HL-60 (cell line): ENCODE measurements at regions not wholly inside any gene's neighbourhood (a gene's known extent, or its start where the extent isn't known, plus 50 kb on each side); places are given as distances from the start of the nearest gene placed in this dataset.

ENCODE experiments used
- DNase-seq, 2 experiments: peaks; one replicate each; pipeline ENCODE4 v3.0.0-alpha.2; 2010 to 2020; ENCODE audit warnings: low read depth in 1 of 2, low spot score in 1 of 2
- H3K27ac ChIP-seq: fragments of 250-450 bp; sonication (Bioruptor Pico); replicated peaks from 2 replicates; pipeline ENCODE4 v1.5.1; 2020; ENCODE audit warnings: mild to moderate bottlenecking, moderate library complexity
- H3K27me3 ChIP-seq: fragments of 250-450 bp; sonication (Bioruptor Pico); 2 replicates; pipeline ENCODE4 v1.5.1; 2021; ENCODE audit warnings: mild to moderate bottlenecking, moderate library complexity; ENCODE audit not compliant: insufficient read depth, poor library complexity, severe bottlenecking
- H3K4me3 ChIP-seq: replicated peaks from 2 replicates; pipeline ENCODE4 v1.5.1; 2011; ENCODE audit warnings: mild to moderate bottlenecking, control low read depth, low read length; ENCODE audit not compliant: insufficient read depth
- GABPA ChIP-seq: IDR thresholded peaks from 2 replicates; pipeline ENCODE4 v1.6.1; 2012; ENCODE audit warnings: low read depth
- POLR2AphosphoS5 ChIP-seq: IDR thresholded peaks from 2 replicates; pipeline ENCODE4 v1.6.1; 2012; ENCODE audit warnings: low read depth
- REST ChIP-seq: IDR thresholded peaks from 2 replicates; pipeline ENCODE4 v1.6.1; 2012; ENCODE audit warnings: low read depth; ENCODE audit not compliant: insufficient replicate concordance
- SPI1 ChIP-seq: IDR thresholded peaks from 2 replicates; pipeline ENCODE4 v1.6.1; 2012; ENCODE audit warnings: low read depth, mild to moderate bottlenecking, borderline replicate concordance
- TF ChIP-seq, protein P1 (sequence below): IDR thresholded peaks from one replicate; pipeline ENCODE4 v1.5.1; 2011; ENCODE audit warnings: low read length, control low read depth, inconsistent platforms; ENCODE audit not compliant: insufficient read depth

GRCh38 chr2:80930777-80931176, 626.2 kb upstream of the LRRTM1 start:
- TF ChIP-seq, protein P1, sequence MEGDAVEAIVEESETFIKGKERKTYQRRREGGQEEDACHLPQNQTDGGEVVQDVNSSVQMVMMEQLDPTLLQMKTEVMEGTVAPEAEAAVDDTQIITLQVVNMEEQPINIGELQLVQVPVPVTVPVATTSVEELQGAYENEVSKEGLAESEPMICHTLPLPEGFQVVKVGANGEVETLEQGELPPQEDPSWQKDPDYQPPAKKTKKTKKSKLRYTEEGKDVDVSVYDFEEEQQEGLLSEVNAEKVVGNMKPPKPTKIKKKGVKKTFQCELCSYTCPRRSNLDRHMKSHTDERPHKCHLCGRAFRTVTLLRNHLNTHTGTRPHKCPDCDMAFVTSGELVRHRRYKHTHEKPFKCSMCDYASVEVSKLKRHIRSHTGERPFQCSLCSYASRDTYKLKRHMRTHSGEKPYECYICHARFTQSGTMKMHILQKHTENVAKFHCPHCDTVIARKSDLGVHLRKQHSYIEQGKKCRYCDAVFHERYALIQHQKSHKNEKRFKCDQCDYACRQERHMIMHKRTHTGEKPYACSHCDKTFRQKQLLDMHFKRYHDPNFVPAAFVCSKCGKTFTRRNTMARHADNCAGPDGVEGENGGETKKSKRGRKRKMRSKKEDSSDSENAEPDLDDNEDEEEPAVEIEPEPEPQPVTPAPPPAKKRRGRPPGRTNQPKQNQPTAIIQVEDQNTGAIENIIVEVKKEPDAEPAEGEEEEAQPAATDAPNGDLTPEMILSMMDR, result no peak
- TF ChIP-seq GABPA, result no peak
- H3K27me3 ChIP-seq, result no peaks in the 10 kb centered on the region
- no peak overlapping the region for H3K27ac ChIP-seq
- no peak for DNase-seq
- no peak overlapping the region for H3K4me3 ChIP-seq

DNA sequence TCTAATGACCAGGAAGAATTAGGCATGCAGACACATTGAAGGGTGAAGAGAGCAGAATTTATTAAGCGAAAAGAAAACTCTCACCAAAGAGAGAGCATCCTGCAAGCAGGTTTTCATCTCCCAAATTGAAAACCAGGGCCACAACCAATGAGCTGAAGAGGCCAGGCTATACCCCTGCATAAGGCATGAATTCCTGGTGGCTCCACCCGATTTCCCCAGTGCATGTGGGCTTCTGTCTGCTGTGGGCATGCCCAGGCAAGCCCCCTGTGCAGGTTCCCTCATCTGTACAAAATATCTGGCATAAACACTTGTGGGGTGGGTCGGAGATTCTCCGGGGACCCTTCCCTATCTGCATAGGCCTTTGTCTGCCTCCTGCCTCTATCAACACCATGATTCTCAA, 621.6 kb upstream of the LRRTM1 start:
- no peaks in the 10 kb centered on the region for H3K27me3 ChIP-seq
- no peak overlapping the region for H3K27ac ChIP-seq
- H3K4me3 ChIP-seq, result no peak overlapping the region
- TF ChIP-seq GABPA (no peak), REST (no peak), POLR2AphosphoS5 (no peak), SPI1 (no peak)
- TF ChIP-seq, protein P1, result no peak
- no peak for DNase-seq

DNA sequence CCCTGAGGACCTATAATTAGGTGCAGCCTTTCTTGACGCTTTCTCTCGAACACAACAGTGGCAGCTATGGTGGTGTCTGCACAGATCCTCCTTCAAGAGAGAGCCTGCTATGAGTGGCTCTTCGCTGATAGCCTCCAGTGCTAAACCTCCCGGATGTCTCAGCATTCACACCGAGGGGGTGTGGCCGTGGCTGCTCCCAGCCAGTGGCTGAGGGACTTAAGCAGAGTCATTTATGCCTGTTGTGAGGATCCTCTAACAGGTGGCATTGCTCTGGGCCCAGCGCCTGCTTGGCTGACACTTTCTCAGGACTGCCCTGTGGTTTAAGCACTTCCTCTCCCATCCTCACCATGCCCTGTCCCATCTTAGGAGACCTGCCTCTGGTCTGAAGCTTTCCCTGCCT, 592.0 kb upstream of the LRRTM1 start:
- DNase-seq, result no peak
- Histone ChIP-seq H3K27me3 (no peaks in the 10 kb centered on the region), H3K4me3 (no peak overlapping the region), H3K27ac (no peak overlapping the region)
- TF ChIP-seq POLR2AphosphoS5 (no peak), SPI1 (no peak), GABPA (no peak), REST (no peak)
- TF ChIP-seq, protein P1, result no peak

GRCh38 chr2:80894486-80894885, 589.9 kb upstream of the LRRTM1 start:
- no peak for DNase-seq
- no peaks in the 10 kb centered on the region for H3K27me3 ChIP-seq
- TF ChIP-seq POLR2AphosphoS5, result no peak
- TF ChIP-seq, protein P1, result no peak
- TF ChIP-seq REST, result no peak
- no peak for TF ChIP-seq GABPA
- no peak for TF ChIP-seq SPI1
- no peak overlapping the region for H3K4me3 ChIP-seq
- H3K27ac ChIP-seq, result no peak overlapping the region
